A549 (cell line): ENCODE measurements at regions not wholly inside any gene's neighbourhood (a gene's known extent, or its start where the extent isn't known, plus 50 kb on each side); places are given as distances from the start of the nearest gene placed in this dataset.

Source experiments
- ATAC-seq, 2 experiments: fragments of 200-7000 bp in 1 of 2; fragments of >200 bp in 1 of 2; cut with Nextera tagmentation in 1 of 2; cut with Tn5 transposase in 1 of 2; 3 replicates each; pipeline versions ENCODE4 v1.8.0 to v1.9.1; 2018 to 2020; ENCODE audit warnings: mild to moderate bottlenecking in 1 of 2, moderate library complexity in 1 of 2
- CTCF ChIA-PET: fragments of 300-600 bp; sonication (Branson Sonifier 250); formaldehyde crosslinking; extraction: SDS; loops from one replicate; lab custom pipeline; 2021; ENCODE audit warnings: antibody characterized with exemption, inconsistent platforms; lab: Yijun Ruan, JAX
- POLR2A ChIA-PET: fragments of 350-600 bp; formaldehyde crosslinking; extraction: SDS; loops from one replicate; lab custom pipeline; 2021; ENCODE audit warnings: antibody characterized with exemption, inconsistent platforms; lab: Yijun Ruan, JAX
- DNase-seq, 2 experiments: peaks; one replicate each; pipeline versions ENCODE4 v3.0.0 to v3.0.0-alpha.2; 2011 to 2016; ENCODE audit warnings: low read depth in 1 of 2, low spot score in 1 of 2
- FAIRE-seq: peaks from 2 replicates; lab custom pipeline; 2011; peaks lifted over from hg19 to GRCh38; lab: Jason Lieb, UNC
- H3K27ac ChIP-seq, 2 experiments: fragments of >200 bp; sonication (Bioruptor Twin); formaldehyde crosslinking; 3 replicates each; pipeline ENCODE4 v1.5.1; 2016 to 2017
- H3K4me1 ChIP-seq: fragments of >200 bp; sonication (Bioruptor Twin); formaldehyde crosslinking; 3 replicates; pipeline ENCODE4 v1.6.1; 2016
- H3K4me2 ChIP-seq: fragments of >200 bp; sonication (Bioruptor Twin); formaldehyde crosslinking; 3 replicates; pipeline ENCODE4 v1.6.1; 2016
- H3K4me3 ChIP-seq: fragments of >200 bp; sonication (Bioruptor Twin); formaldehyde crosslinking; 3 replicates; pipeline ENCODE4 v1.5.1; 2016
- H3K9me3 ChIP-seq: fragments of >200 bp; sonication (Bioruptor Twin); formaldehyde crosslinking; 3 replicates; pipeline ENCODE4 v1.6.1; 2016
- BCL3 ChIP-seq: fragments of >200 bp; sonication (Bioruptor Twin); formaldehyde crosslinking; IDR thresholded peaks from 3 replicates; pipeline ENCODE4 v1.6.1; 2016
- CEBPB ChIP-seq, 2 experiments: fragments of >200 bp in 1 of 2; sonication (Bioruptor Twin) in 1 of 2; formaldehyde crosslinking in 1 of 2; IDR thresholded peaks; 2 replicates each; pipeline ENCODE4 v1.6.1; 2012 to 2016
- CHD2 ChIP-seq: fragments of 150-350 bp; IDR thresholded peaks from 2 replicates; pipeline ENCODE4 v1.6.1; 2014; ENCODE audit warnings: low read length; ENCODE audit not compliant: partially characterized antibody
- CHD4 ChIP-seq: fragments of 200-600 bp; sonication (generic); IDR thresholded peaks from 2 replicates; pipeline ENCODE4 v1.6.1; 2016; ENCODE audit warnings: antibody characterized with exemption, mild to moderate bottlenecking, borderline replicate concordance
- EHF ChIP-seq: fragments of 250-450 bp; sonication (Bioruptor Pico); IDR thresholded peaks from 2 replicates; pipeline ENCODE4 v1.5.0; 2020; ENCODE audit warnings: mild to moderate bottlenecking
- ELK1 ChIP-seq: fragments of 150-350 bp; IDR thresholded peaks from 2 replicates; pipeline ENCODE4 v1.6.1; 2014; ENCODE audit warnings: low read depth, mild to moderate bottlenecking, low read length
- FOSL2 ChIP-seq, 2 experiments: fragments of 450-650 bp in 1 of 2; fragments of >200 bp in 1 of 2; sonication (Bioruptor Twin) in 1 of 2; formaldehyde crosslinking; IDR thresholded peaks; 2 replicates each; pipeline versions ENCODE4 v1.5.0 to v1.6.1; 2016 to 2020; ENCODE audit warnings: mild to moderate bottlenecking in 1 of 2, moderate library complexity in 1 of 2
- FOXS1 ChIP-seq: fragments of 250-450 bp; sonication (Bioruptor Pico); IDR thresholded peaks from 2 replicates; pipeline ENCODE4 v1.5.0; 2020; ENCODE audit warnings: mild to moderate bottlenecking, moderate library complexity
- GATA3 ChIP-seq: IDR thresholded peaks from 2 replicates; pipeline ENCODE4 v1.6.1; 2012; ENCODE audit warnings: borderline replicate concordance
- HEYL ChIP-seq: fragments of 250-450 bp; sonication (Bioruptor Pico); IDR thresholded peaks from 2 replicates; pipeline ENCODE4 v1.8.0; 2021; ENCODE audit warnings: mild to moderate bottlenecking, moderate library complexity
- KDM5A ChIP-seq: fragments of 200-600 bp; sonication (generic); IDR thresholded peaks from 2 replicates; pipeline ENCODE4 v1.6.1; 2016; ENCODE audit warnings: antibody characterized with exemption, mild to moderate bottlenecking
- MAFK ChIP-seq: fragments of 450-650 bp; IDR thresholded peaks from 2 replicates; pipeline ENCODE4 v1.6.1; 2014; ENCODE audit not compliant: partially characterized antibody
- MAZ ChIP-seq: fragments of 150-350 bp; IDR thresholded peaks from 2 replicates; pipeline ENCODE4 v1.6.1; 2014; ENCODE audit warnings: antibody characterized with exemption, low read depth, low read length, borderline replicate concordance
- MYC ChIP-seq: IDR thresholded peaks from 2 replicates; pipeline ENCODE4 v1.6.1; 2012; ENCODE audit warnings: mild to moderate bottlenecking, inconsistent platforms, low read length, improper control_type of control experiment, borderline replicate concordance
- NPAS2 ChIP-seq: fragments of 250-450 bp; sonication (Bioruptor Pico); IDR thresholded peaks from 2 replicates; pipeline ENCODE4 v1.8.0; 2022; ENCODE audit warnings: mild to moderate bottlenecking, moderate library complexity, borderline replicate concordance
- NR3C1 ChIP-seq: fragments of >200 bp; sonication (Bioruptor Twin); formaldehyde crosslinking; IDR thresholded peaks from 3 replicates; pipeline ENCODE4 v1.6.1; 2017
- POLR2A ChIP-seq: IDR thresholded peaks from 2 replicates; pipeline ENCODE4 v1.6.1; 2012; ENCODE audit warnings: mild to moderate bottlenecking, low read length
- POLR2AphosphoS2 ChIP-seq: conservative IDR thresholded peaks from 2 replicates; pipeline ENCODE4 v1.6.1; 2012; ENCODE audit warnings: low read length, improper control_type of control experiment, inconsistent platforms
- RAD21 ChIP-seq, 2 experiments: fragments of >200 bp in 1 of 2; sonication (Bioruptor Twin) in 1 of 2; formaldehyde crosslinking in 1 of 2; IDR thresholded peaks in 1 of 2; conservative IDR thresholded peaks in 1 of 2; 2 replicates in 1 of 2; 3 replicates in 1 of 2; pipeline ENCODE4 v1.6.1; 2012 to 2018; ENCODE audit warnings: inconsistent platforms in 1 of 2
- RFX5 ChIP-seq: fragments of 450-650 bp; IDR thresholded peaks from 2 replicates; pipeline ENCODE4 v1.7.1; 2014; ENCODE audit warnings: antibody characterized with exemption, mild to moderate bottlenecking, moderate library complexity
- SMC3 ChIP-seq: fragments of >200 bp; sonication (Bioruptor Twin); formaldehyde crosslinking; IDR thresholded peaks from 3 replicates; pipeline ENCODE4 v1.6.1; 2018; ENCODE audit warnings: inconsistent platforms
- SREBF2 ChIP-seq: fragments of 450-650 bp; IDR thresholded peaks from 2 replicates; pipeline ENCODE4 v1.6.1; 2014; ENCODE audit warnings: mild to moderate bottlenecking, moderate library complexity
- TP53 ChIP-seq: fragments of 250-450 bp; sonication (Bioruptor Pico); IDR thresholded peaks from 2 replicates; pipeline ENCODE4 v1.5.0; 2021; ENCODE audit warnings: mild to moderate bottlenecking, moderate library complexity
- WGBS: methylation state at CpG from one replicate; pipeline ENCODE4 v1.1.6; 2017; ENCODE audit errors: missing lambda C conversion rate; 5-methylcytosine and 5-hydroxymethylcytosine counted together
- TF ChIP-seq, protein P1 (sequence below): fragments of >200 bp; sonication (Bioruptor Twin); formaldehyde crosslinking; IDR thresholded peaks from 2 replicates; pipeline ENCODE4 v1.6.1; 2016
- TF ChIP-seq, protein P2 (sequence below): fragments of 200-600 bp; sonication (generic); IDR thresholded peaks from 2 replicates; pipeline ENCODE4 v1.6.1; 2016; ENCODE audit warnings: antibody characterized with exemption, mild to moderate bottlenecking, moderate library complexity

- TF ChIP-seq NPAS2, result no peak
- no peak for TF ChIP-seq POLR2A
- no peak for TF ChIP-seq HEYL
- TF ChIP-seq, all 56 proteins: peak for 0
These were observed 151.9 kb upstream of the RND3 start (continued) for GRCh38 chr2:150639383-150639782.

- FAIRE-seq, result no peak
- H3K9me3 ChIP-seq, result no peaks in the 10 kb centered on the region
- TF ChIP-seq RFX5, result no peak
- TF ChIP-seq KDM5A, result no peak
- no peak for TF ChIP-seq EHF (CRISPR knock-in tag)
- no peak for TF ChIP-seq HEYL
- no peak for TF ChIP-seq BCL3
- no peak for TF ChIP-seq CEBPB (IDR thresholded peaks at IDR 0.05)
- TF ChIP-seq RAD21 (conservative IDR thresholded peaks at IDR 0.05 in 1 of 2, IDR thresholded peaks at IDR 0.05 in 1 of 2), result no peak
- TF ChIP-seq ELK1, result no peak
- no peak for TF ChIP-seq CHD4
- TF ChIP-seq, protein P1, sequence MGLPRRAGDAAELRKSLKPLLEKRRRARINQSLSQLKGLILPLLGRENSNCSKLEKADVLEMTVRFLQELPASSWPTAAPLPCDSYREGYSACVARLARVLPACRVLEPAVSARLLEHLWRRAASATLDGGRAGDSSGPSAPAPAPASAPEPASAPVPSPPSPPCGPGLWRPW, result no peak
- TF ChIP-seq, all 56 proteins: peak for 0
- Histone ChIP-seq H3K27ac (no peak overlapping the region), H3K4me3 (no peak overlapping the region), H3K4me2 (no peak overlapping the region), H3K4me1 (no peaks in the 10 kb centered on the region)
- 49% methylated on average over 2 of the region's 2 CpGs for WGBS
- POLR2A ChIA-PET, result no interaction called here
- no peak for ATAC-seq
- DNase-seq, result no peak
- CTCF ChIA-PET, result no interaction called here
These were observed 143.9 kb upstream of the RND3 start for GRCh38 chr2:150631236-150631821.

DNA sequence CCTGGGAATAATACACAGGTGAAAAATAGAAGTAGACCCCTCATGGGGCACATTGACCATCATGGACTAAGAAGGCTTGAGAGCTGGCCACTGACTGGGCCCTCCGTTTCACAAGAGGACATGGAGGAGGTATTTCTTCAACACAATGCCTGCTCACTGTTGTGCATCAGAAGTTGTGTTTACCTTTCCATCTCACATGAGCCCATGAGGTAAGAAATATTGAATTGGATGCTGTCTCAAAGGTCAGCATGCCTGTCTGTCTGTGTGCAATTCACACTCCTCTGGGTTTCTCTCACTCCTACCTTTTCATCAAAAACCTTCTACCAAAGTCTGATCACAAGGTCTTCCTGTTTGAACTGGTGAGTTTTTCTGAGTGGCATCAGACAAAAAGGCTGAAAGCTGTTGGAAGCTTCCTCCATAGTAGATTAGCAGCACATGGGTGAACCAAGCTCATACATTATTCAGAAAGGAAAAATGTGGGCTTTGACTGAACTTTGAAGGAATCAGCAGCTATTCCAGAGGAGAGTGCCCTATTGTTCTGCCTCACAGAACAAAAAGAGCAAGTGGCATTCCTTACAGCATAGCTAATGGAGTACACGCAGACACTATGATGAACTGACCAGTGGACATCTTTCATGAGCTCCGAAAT is 143.2 kb upstream of the RND3 start:
- no peak overlapping the region for H3K4me3 ChIP-seq
- TF ChIP-seq POLR2A (no peak), SREBF2 (no peak), POLR2AphosphoS2 (no peak), RAD21 (conservative IDR thresholded peaks at IDR 0.05 in 1 of 2, IDR thresholded peaks at IDR 0.05 in 1 of 2) (no peak), GATA3 (no peak), SMC3 (no peak), KDM5A (no peak), HEYL (no peak)
- no peak overlapping the region for H3K27ac ChIP-seq
- ChIA-PET CTCF (no interaction called here), POLR2A (no interaction called here)
- no peaks in the 10 kb centered on the region for H3K4me1 ChIP-seq
- no peak overlapping the region for H3K4me2 ChIP-seq
- no peak for FAIRE-seq
- H3K9me3 ChIP-seq, result no peaks in the 10 kb centered on the region
- WGBS, result 61% methylated on average over 3 of the region's 3 CpGs
- ATAC-seq, result no peak
- DNase-seq, result no peak

- H3K4me1 ChIP-seq, result no peaks in the 10 kb centered on the region
- TF ChIP-seq TP53 (CRISPR knock-in tag), result no peak
- TF ChIP-seq MAFK, result no peak
- TF ChIP-seq EHF (CRISPR knock-in tag), result no peak
- TF ChIP-seq FOSL2 (IDR thresholded peaks at IDR 0.05), result no peak
- TF ChIP-seq FOSL2 (CRISPR knock-in tag; IDR thresholded peaks at IDR 0.05), result no peak
- TF ChIP-seq MAZ, result no peak
- TF ChIP-seq, protein P2, sequence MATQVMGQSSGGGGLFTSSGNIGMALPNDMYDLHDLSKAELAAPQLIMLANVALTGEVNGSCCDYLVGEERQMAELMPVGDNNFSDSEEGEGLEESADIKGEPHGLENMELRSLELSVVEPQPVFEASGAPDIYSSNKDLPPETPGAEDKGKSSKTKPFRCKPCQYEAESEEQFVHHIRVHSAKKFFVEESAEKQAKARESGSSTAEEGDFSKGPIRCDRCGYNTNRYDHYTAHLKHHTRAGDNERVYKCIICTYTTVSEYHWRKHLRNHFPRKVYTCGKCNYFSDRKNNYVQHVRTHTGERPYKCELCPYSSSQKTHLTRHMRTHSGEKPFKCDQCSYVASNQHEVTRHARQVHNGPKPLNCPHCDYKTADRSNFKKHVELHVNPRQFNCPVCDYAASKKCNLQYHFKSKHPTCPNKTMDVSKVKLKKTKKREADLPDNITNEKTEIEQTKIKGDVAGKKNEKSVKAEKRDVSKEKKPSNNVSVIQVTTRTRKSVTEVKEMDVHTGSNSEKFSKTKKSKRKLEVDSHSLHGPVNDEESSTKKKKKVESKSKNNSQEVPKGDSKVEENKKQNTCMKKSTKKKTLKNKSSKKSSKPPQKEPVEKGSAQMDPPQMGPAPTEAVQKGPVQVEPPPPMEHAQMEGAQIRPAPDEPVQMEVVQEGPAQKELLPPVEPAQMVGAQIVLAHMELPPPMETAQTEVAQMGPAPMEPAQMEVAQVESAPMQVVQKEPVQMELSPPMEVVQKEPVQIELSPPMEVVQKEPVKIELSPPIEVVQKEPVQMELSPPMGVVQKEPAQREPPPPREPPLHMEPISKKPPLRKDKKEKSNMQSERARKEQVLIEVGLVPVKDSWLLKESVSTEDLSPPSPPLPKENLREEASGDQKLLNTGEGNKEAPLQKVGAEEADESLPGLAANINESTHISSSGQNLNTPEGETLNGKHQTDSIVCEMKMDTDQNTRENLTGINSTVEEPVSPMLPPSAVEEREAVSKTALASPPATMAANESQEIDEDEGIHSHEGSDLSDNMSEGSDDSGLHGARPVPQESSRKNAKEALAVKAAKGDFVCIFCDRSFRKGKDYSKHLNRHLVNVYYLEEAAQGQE, result no peak
- no peak for TF ChIP-seq NR3C1
- no peak for TF ChIP-seq RFX5
- TF ChIP-seq MYC, result no peak
- TF ChIP-seq BCL3, result no peak
- no peak for TF ChIP-seq FOXS1 (CRISPR knock-in tag)
- no peak for TF ChIP-seq CHD2
These were observed 140.1 kb upstream of the RND3 start for GRCh38 chr2:150627526-150627925.

More at GRCh38 chr2:150627526-150627925, 140.1 kb upstream of the RND3 start:
- no peak for ATAC-seq
- Histone ChIP-seq H3K9me3 (no peaks in the 10 kb centered on the region), H3K4me3 (no peak overlapping the region), H3K4me2 (no peak overlapping the region), H3K27ac (no peak overlapping the region)
- FAIRE-seq, result no peak
- no peak for DNase-seq
- POLR2A ChIA-PET, result no interaction called here
- CTCF ChIA-PET, result interaction anchor here (1.5 kb wide), 1 partner anchor 612 kb away, joined by 3 read pairs; no protein-coding TSS in a partner anchor
